ENCODE measurements at regions not wholly inside any gene's neighbourhood (a gene's known extent, or its start where the extent isn't known, plus 50 kb on each side); places are given as distances from the start of the nearest gene placed in this dataset.

GRCh38 chr4:152258804-152259708, 276.8 kb downstream of the FBXW7 start:
- DNase-seq (ENCODE audit: low read depth, low spot score), result no peak
- CTCF ChIA-PET, result no interaction called here
- H3K4me3 ChIP-seq (ENCODE audit: low read depth, low read length), result no peak overlapping the region
- POLR2A ChIA-PET, result no interaction called here
- no peak for TF ChIP-seq CTCF (IDR thresholded peaks at IDR 0.05; ENCODE audit: insufficient read depth, low read length, missing control alignments)

- no peak overlapping the region for H3K4me3 ChIP-seq (ENCODE audit: low read depth, low read length)
- no peak for DNase-seq (ENCODE audit: low read depth, low spot score)
- TF ChIP-seq CTCF (IDR thresholded peaks at IDR 0.05; ENCODE audit: insufficient read depth, low read length, missing control alignments), result no peak
- ChIA-PET POLR2A (no interaction called here), CTCF (no interaction called here)
Measured at GRCh38 chr4:152258391-152258790, 277.5 kb downstream of the FBXW7 start.

GRCh38 chr4:152257601-152258066, 278.3 kb downstream of the FBXW7 start:
- POLR2A ChIA-PET, result no interaction called here
- DNase-seq (ENCODE audit: low read depth, low spot score), result no peak
- H3K4me3 ChIP-seq (ENCODE audit: low read depth, low read length), result no peak overlapping the region
- CTCF ChIA-PET, result no interaction called here
- TF ChIP-seq CTCF (IDR thresholded peaks at IDR 0.05; ENCODE audit: insufficient read depth, low read length, missing control alignments), result no peak

- CTCF ChIA-PET, result no interaction called here
- POLR2A ChIA-PET, result no interaction called here
- TF ChIP-seq CTCF (IDR thresholded peaks at IDR 0.05; ENCODE audit: insufficient read depth, low read length, missing control alignments), result no peak
- no peak overlapping the region for H3K4me3 ChIP-seq (ENCODE audit: low read depth, low read length)
- DNase-seq (ENCODE audit: low read depth, low spot score), result no peak
Measured at GRCh38 chr4:152256996-152257395, 278.9 kb downstream of the FBXW7 start.

GRCh38 chr4:152255437-152255836, 280.5 kb downstream of the FBXW7 start:
- POLR2A ChIA-PET, result no interaction called here
- no peak overlapping the region for H3K4me3 ChIP-seq (ENCODE audit: low read depth, low read length)
- TF ChIP-seq CTCF (IDR thresholded peaks at IDR 0.05; ENCODE audit: insufficient read depth, low read length, missing control alignments), result no peak
- CTCF ChIA-PET, result no interaction called here
- DNase-seq (ENCODE audit: low read depth, low spot score), result no peak

- POLR2A ChIA-PET, result interaction anchor here (0.7 kb wide), 1 partner anchor 22 kb away, joined by 3 read pairs; no protein-coding TSS in a partner anchor
- CTCF ChIA-PET, result no interaction called here
- DNase-seq (ENCODE audit: low read depth, low spot score), result no peak
- no peak for TF ChIP-seq CTCF (IDR thresholded peaks at IDR 0.05; ENCODE audit: insufficient read depth, low read length, missing control alignments)
- no peak overlapping the region for H3K4me3 ChIP-seq (ENCODE audit: low read depth, low read length)
Measured at GRCh38 chr4:152248347-152248746, 287.5 kb downstream of the FBXW7 start.
